ENCODE measurements at regions not wholly inside any gene's neighbourhood (a gene's known extent, or its start where the extent isn't known, plus 50 kb on each side); places are given as distances from the start of the nearest gene placed in this dataset.

DNA sequence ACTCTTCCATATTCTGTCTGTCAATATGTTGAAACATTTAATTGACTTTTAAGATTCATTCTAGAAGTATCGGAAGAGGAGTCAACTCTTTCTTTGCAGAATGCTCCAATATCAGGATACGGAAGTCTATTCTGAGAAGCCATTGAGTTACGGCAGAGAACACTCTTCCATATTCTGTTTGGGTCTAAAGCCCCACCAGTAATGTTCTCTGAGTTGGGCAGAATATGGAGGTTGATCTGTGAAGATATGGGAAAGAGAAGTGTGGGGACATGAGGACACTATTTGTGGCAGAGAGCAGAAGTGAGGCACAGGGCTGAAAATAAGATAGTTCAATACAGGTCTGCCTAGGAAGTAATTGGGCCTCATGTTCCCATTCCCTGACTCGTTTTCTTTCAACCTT, 300.0 kb downstream of the DIRAS2 start:
- no peak for FAIRE-seq

DNA sequence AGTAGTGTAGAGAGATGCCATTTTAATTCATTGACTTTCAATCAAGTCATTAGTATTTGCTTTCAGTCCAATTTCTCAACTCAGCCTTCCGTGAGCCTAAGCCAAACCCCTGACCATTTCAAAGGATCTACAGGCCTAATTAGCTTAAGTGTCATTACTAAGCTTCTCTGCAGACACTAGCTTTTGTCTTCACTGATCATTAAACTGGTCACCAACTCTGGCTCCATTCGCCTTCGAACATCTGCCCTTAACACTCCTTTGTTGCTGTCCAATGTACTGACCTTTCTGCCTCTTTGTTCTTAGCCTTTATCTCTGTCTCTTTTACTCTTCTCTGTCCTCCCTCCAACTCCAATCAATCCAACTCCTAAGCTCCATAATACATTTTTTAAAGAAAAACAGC, 299.3 kb downstream of the DIRAS2 start:
- FAIRE-seq: no peak

DNA sequence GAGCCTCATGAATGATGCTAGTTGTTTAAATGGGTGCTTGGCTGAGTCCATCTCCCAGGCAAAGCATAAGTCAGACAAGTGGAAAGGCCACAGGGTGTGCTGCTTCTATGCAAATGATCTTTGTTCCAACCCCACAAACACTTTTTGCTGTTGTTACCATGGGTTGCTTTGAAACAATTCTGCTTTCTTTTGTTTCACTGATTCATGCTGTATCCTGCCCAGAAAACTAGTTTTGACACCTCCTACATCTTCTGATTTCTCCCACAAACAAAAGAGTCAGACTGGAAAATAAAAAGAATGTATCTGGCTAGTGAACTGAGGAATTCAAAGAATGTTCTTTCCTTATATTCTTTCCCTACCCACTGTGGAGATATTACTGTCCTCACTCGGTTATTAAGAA, 298.6 kb downstream of the DIRAS2 start:
- FAIRE-seq: no peak

DNA sequence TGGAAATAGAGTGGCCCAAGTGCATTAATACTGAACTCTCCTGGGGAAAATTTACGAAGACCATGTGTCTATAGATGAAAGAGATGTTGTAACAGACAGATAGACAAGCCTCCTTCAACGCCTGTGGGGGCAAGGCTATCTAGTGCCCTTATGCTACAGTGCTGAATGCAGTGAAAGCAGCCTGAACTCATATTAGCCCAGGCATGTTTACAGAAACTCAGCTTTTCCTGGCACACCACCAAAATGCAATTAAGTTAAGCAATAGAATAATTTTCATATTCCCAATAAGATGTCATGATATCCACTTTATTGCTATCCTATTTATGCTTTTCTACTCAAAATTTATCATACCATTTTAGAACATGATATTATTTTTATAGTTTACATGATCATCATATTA, 277.0 kb downstream of the DIRAS2 start:
- FAIRE-seq: no peak

DNA sequence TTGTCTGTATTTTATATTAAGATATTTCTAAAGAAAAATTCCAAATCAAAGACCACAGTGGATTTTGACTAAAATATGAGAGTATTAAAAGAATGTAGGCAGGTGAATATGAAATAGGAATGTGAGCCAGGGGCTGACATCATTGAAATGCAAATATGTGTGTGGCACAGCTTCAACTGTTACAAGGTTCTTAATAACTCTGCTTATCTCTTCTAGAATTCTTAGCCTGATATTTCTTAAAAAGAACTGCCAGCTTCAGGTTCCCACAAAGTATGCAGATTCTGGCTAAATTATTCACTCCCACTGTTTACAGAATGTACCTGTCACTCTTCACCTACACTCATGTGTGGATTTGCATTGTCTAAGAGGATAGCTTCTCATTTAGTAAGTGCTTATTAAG, 274.4 kb downstream of the DIRAS2 start:
- no peak for FAIRE-seq

DNA sequence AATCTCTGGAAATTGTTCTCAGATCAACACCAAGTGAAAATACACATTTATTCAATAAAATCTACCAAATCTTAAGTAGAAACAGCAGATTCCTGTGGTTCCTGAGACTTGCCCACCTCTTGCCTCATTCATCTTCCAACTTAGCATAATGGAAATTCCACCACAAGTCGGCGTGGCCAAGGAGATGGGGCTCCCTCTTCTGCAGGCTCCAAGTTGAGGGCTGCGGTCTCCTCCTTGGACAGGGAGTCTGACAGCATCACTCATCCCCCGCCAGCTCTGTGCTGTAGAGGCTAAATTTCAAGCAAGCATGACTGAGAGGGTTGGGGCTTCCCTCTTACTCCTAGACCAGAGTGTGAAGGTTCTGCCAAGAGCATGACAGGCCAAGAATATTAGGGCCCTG, 273.7 kb downstream of the DIRAS2 start:
- no peak for FAIRE-seq

DNA sequence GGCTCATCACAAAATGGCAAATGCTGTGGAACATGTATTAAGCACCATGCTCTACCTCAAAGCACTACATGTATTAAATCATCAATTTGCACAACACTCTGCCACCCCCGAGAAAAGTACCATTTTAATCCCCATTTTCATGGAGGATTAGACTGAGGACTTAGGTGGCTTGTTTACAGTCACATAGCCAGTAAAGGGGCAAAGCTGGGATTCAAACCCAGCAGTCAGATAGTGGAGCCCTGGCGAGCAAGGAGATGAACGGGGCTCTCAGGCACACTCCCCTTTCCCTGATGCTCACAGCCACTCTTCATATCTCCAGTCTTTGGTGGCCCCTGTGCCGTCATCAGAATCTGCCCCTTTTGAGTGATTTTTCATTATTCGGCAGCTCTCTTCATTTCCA, 262.9 kb downstream of the DIRAS2 start:
- FAIRE-seq: no peak

DNA sequence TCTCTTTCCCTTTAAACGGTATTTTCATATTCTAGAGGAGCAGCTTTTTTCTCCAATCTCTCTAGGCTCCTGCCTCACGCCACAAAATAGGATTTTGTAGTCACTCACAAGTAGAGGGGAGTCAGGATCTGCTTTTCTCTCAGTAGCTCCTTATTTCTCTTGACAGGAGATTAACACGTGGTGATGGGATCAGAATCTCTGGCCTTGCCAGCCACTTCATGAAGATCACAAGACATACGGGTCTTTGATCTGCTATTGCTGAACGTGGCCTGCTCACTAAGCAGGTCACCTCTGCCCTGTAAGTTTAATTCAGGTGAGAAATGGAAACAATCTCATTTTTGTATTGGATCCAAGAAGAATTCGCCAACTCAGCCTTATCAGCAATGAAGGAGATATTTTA, 257.5 kb downstream of the DIRAS2 start:
- no peak for FAIRE-seq

DNA sequence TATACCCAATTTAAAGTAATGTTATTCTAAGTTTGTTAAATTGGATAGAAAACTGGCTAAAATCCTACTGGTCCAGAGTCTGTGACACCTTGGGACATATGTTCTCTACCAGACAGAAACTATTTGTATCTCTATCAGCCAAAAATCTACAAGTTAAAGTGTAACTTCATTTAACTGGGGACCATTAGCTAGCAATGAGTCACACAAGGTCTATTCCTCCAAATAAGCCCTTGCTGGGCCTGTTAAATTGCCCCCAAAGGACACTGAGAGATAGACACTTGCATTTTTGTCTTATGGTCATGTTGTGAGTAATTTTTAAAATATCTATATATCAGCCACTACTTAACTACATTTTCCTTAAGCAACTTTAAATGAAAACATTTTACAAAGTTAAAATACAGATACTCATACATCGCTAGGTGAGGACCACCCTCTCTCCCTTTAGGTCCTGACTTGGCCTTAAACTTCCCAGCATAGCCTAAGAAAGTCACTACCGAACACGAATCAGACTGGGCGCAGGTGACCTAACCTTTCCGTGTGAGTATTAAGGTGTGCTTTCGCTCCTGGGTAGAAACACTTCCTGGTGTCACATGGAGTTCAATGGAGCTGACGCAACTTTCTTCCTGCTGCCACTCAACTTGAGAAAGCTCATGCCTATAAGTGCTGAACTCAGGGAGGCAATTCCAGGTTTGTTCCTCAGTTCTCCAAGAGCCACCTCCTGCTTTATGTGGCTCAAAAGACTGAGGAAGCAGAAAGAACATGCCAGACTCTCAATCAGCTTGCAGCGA, 249.1 kb downstream of the DIRAS2 start:
- FAIRE-seq: no peak

DNA sequence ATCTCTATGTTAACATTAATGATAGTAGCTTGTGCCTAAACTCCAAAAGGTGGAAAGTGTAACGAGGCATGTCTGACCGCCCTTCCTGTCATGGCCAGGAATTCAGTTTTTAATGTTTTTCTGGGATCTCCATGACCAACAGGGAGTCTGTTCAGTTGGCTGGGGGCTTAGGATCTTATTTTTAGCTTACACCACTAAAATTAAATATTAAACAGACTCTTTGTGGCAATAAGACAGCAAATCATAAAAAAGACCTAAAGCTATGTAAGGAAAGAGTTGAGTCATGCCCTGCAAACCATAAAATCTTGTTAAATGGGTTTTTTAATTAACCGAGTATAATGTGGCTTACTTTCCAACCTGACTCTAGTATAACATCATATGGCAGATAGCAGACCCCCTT, 247.8 kb downstream of the DIRAS2 start:
- no peak for FAIRE-seq

DNA sequence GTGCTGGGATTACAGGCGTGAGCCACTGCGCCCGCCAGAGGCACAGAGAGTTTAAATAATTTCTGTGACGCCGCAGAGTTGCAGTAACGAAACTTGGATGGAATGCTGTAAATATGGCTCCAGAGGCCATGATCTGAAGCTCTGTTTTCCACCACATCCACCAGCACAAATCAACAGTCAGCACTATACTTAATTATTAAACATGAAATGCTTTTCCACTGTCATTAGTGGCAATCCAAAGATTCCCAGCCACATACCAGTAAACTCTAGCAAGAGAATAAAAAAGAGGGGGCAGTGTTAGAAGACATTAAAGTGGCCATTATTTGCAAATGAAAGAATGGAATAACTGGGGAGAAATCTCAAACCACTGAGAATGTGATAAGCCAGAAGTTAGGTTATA, 242.5 kb downstream of the DIRAS2 start:
- FAIRE-seq: no peak

DNA sequence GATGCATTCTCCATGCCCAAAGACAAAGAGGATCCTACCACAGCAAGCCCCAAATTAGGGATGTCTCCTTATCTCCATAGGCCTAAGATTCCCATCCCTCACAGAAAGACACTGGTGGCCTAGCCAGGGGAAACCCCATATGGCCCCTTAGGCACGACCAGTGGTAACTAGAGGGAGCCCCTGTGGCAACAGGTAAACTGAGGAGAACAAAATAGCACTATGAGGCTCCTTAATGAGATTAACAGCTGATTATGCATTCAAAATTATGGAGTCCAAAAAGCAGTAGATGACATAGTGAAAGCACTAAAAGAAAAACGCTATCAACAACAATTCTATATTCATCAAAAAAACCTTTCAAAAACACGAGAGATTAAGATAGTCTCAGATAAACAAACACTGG, 234.0 kb downstream of the DIRAS2 start:
- FAIRE-seq: no peak

DNA sequence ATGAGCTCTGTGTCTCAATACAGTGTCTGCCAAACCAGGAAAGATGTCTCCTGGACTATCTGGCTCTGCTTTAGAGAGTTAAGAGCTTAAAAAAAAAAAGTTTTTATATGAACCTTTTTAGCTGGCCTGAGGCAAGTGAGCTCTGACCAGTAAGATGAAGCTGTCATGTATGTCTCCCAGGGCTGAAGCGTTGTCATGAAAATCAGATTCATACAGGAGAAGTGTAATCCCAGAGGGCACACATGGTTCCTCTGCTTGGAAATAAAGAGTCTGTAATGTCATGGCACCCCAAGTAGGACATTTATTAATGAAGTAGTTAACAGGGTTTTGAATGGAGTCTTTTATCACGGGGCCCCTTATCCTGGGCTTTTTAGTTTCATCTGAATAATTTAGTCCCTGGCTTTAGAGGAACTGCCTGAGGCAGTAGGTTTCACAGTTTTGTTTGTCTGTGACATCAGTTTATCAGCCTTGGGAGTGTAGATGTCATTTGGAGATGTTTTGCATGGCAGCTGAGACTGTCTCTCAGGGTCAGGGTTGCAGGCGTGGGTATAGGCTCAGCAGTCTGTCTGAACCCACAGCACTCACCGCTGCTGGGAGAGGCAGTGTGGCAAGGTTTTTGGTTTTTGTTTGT, 223.3 kb downstream of the DIRAS2 start:
- no peak for FAIRE-seq

DNA sequence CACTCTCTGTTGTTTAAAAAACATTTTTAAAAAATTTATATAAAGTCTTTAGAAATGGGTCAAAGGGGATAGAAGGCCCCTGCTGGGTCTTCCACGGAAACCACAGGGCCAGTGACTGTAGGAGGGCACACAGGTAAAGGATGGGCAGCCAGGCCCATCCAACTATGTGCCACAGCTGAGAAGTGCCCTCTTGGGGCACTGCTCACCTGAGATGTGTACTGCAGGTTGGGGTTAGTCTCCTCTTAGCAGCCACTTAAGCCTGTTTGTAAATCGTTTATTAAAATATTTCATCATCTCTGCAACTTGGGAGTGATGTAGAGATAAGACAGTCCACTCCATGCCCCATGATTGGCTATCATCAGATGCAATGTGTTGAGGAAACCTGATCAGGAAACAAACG, 222.4 kb downstream of the DIRAS2 start:
- FAIRE-seq: no peak

DNA sequence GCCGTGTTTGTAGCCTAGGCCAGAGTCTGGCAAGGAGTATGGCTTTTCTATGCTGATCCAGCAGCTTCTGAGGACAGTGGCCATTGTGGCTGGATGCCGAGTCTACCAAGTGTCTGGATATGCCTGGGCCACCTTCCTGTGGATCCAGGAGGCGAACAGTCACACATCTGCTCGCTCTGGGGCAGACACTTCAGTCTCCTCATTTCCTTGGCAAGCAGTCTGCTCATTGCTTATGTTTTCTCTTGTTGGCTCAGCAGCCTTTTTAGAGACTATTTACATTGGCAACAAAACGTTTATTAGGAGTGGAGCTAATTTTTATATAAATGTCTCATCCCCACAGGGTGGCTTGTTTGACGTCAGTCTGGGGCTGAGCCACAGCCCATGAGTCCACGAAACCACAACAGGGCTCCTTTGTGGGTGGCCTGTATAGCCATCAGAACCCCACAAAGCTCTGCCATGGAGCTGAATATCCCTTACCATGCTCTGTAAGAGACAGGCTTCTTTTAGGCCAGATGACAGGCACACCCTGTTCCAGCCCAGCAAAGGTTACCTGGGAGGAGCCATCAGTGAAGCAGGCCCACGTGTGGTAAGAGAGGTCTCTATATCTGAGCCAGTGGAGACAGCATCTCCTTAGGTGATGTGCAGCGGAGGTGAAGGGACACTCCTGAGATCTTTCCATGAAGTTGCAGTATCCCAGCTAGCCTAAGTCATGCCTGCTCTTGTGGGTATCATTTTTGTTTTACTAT, 221.7 kb downstream of the DIRAS2 start:
- no peak for FAIRE-seq

DNA sequence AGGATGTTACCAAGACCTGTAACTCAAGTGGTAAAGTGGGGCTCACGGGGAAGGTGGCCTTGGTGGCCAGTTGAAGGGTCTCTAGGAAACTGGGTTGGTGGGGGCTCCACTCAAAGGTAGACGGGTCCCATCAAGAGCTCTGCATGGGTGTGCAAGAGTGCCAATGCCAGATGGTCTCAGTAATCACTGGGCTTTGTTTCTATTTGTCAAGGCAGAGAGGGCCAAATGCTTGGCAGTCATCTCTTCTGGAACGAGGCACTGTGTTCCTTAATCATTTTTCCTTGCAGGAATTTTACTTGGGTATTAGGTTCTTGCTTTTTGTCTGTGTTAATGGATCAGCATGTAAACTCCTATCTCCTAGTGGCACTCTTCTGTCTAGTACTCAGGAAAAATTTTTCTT, 220.8 kb downstream of the DIRAS2 start:
- no peak for FAIRE-seq

DNA sequence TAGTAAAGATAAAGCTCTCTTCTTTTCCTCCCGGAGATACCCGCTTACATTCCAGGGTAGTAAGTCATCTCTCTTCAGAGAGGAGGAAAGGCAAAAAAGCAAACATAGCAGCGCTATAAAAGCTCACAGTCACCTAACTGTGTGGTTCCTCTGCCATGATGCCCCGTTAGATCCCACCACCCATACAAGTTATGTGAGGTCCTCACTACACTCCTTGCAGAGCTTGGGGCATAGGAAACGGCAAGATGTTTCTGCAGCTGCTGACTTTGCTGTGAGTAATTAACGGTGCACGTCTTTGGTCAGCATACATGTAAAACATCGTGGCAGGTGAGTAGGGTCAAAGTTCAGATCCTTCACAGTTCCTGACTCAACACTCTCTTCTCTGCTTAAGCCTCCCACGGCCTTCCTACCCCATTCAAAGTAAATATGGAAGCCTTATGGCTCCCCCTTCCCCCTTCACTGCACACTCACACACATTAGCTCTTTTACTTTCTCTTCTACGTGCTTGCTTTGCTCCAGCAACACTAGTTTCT, 218.9 kb downstream of the DIRAS2 start:
- FAIRE-seq: no peak

DNA sequence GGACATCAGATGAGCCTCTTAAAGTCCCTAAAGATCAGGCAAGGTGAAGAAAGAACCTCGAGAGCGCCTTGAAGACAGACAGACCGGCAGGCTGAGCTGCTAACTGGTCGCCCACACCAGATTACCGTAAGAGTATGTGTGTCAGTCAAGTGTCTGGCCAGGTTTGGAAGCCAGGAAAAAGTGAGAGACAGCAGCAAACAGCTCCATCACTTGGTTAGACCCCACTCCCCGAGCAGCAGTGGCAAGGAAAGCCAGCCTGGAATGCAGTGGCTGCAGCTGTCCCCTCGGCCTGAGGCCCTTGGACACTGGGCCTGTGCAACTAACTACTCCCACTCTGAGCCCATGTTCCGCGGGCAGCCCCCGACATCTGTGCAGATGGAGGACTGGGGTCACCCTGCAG, 214.1 kb downstream of the DIRAS2 start:
- no peak for FAIRE-seq

DNA sequence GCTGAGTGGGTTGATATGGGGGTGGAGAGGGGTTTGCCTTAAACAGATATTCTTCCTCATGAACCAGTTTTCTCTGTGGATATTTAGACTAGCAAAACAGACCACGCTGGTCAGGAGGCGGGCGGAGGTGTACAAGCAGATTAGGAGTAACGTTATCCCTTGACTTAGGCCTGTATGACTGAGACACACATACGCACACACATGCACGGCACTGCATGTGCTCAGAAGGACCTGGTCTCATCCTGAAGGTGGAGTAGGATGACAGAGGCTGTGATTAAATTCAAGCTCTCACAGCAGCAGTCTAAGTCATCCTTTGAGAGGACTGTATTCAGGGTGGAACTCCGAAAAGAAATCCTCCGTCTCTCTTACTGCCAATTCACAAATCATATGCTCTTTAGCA, 209.7 kb downstream of the DIRAS2 start:
- FAIRE-seq: no peak

DNA sequence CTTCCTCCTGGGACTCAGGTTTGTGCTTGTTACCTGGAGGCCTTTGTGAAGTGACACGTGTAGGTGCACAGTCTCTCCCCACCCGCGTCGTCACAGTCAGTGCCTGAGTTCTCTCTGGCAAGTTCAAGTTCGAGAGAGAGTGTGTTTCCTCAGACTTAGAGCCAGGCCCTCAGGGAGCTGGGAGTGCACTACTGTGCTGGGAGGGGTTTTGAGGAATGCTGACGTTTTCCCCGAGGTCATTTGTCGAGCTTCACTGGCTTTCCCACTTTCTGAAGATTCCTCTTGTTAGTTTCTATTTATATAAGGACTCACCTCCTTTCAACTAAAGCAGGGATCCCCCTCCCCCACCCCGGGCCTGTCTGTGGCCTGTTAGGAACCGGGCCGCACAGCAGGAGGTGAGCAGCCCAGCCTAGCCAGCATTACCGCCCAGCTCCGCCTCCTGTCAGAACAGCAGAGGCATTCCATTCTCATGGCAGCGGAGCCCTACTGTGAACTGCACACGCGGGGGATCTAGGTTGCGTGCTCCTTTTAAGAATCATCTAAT, 209.2 kb downstream of the DIRAS2 start:
- FAIRE-seq: no peak

DNA sequence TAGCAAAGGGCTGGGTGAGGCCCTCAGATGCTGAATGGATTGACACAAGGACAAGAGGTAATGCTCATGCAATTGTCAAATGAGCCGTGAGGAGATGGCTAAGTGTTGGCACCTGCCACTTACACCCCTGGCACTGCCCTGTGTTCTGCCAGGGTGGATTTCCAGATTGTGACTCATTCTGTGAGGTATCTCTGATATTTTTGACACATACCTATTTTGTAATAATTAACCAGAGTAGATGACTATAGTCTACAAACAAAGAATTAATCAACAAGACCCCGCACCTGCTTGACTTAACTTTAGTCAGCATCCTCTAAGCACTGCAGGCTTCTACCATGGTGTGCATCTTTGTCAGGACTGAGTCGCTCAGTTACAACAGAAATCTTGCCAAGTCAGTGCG, 200.8 kb downstream of the DIRAS2 start:
- FAIRE-seq: no peak

DNA sequence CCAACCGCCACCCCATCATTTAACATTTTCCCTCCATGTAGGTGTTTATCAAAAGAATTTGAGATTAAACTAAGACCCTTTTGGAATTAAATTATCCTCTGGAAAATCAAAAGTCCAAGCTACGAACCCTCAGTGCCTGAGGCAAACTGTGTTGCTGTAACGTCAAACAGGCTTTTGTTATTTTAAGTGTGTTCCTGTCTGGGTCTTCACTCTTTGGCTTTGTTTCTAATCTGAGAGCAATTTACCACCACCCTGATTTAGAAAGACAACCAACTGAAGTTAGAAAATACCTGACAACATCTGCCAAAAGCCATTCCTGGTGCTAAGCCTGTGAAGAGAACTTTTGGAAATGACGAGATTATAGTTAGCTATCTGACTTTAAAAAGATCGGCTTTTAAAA, 199.9 kb downstream of the DIRAS2 start:
- no peak for FAIRE-seq

DNA sequence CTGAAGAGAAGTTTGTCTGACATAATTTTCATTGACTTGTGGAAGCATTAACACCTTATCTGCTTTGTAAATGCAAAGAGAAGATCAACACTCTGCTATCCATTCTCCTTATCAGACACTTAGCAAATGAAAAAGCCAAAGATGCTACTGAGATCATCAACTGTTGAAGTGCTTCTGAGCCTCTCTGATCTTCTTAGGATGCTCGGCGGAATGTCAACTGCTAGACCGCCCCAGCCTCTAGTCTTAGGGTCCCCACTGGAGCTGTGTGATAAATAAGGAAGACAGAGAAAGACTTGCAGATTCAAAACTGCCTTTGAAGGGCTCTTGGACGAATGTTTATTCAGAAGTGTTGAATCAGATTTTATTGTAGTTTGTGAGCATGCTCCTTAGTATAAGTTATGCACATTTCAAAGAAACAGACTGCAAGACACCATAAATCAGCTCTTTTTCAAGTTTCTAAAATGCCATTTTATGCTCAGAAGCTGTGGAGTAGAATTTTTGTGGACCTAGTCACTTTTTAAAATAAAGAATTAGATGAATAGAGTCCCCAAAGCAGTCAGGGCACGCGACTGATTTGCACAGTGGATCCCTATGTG, 197.9 kb downstream of the DIRAS2 start:
- FAIRE-seq: no peak
